Suppressor macrophage treated with lipopolysaccharide for 1 hour (primary cell): ENCODE measurements at regions not wholly inside any gene's neighbourhood (a gene's known extent, or its start where the extent isn't known, plus 50 kb on each side); places are given as distances from the start of the nearest gene placed in this dataset.
A peak's percentile ranks its signal among the peaks of the same experiment; 100 is the strongest.

Experiments
- DNase-seq, 3 donors: peaks; one replicate each; pipeline ENCODE4 v3.0.0-alpha.2; 2020 to 2022

GRCh38 chr17:71966055-71966454 is 154.8 kb upstream of the SOX9 start:
- DNase-seq: no peak

DNA sequence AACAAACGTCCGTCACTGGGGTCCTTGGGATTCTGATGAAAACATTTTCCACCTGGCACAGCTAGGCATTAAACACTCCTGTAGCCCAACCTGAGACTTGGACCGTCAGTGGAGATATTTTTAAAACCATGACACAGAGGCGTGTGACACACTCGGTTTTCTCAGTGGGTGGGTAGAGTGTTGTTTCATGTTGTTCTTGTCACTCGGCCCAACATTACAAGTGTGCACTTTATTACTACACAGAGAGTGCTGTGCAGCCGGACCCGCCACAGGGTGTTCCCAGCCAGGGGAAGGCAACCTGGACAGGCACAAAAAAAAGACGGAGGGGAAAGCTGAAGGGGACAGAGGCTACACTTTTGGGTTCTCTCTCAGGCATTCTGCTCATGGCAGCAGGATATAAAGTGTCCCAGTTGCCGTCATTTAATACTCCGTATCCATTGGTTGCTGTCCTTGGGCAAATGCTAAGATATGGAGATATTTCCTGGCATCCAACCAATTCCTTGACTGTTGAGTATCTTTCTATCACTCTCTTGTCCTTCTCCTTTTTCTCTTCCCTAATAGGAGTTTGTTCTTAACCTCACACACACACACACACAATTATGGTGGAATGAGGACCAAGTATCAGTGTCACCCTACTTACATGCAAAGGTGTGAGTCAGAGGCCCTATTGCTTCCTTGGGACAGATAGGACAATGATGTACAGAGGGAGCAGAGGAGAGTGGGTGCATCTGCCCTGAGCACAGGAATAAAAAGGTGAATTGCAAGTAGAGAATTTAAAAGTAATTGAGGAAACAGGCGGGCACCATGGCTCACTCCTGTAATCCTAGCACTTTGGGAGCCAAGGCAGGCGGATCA is 154.1 kb upstream of the SOX9 start:
- no peak for DNase-seq

- no peak for DNase-seq
These were observed 151.3 kb upstream of the SOX9 start for GRCh38 chr17:71969500-71969899.

DNA sequence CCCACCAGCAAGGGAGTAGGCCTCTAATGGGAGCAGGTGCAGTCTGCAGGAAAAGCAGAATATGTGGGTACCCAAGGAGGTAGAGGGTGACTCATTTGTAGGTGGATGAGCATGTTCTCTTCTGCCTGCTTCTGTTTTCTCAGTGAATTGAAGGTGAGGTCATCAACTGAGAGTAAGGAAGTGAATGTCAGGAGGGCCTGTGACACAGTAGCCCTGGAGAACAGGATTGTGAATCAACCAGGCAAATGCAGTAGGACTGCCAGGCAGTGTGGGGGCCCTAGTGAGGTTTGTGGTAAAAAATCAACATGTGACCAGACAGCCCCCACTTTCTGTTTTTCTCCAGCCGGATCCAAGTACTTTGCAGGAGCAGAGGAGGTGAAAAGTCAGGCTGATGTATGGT is 150.5 kb upstream of the SOX9 start:
- DNase-seq: no peak

DNA sequence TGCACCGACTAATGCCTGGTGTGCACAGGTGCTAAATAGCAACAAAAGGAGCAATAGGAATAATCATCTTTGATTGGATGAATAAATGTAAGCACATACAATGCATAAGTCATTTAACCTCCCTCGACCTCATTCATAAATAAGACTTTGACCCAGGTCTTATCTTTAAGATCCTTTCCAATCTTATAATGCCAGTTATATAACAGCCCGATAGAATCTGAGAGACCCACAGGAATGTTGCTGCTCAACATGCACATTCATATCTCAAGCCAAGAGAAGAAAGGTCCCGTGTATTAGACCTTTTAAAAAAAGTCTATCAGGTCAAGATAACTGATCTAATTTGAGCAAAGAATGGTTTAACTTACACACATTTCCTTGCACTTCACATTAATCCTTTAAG is 146.8 kb upstream of the SOX9 start:
- no peak for DNase-seq

GRCh38 chr17:71975331-71975801 is 145.5 kb upstream of the SOX9 start:
- DNase-seq: no peak

- peak in 2 of 3 donors; percentile 1 to 27 for DNase-seq
These were observed 144.7 kb upstream of the SOX9 start for GRCh38 chr17:71976011-71976649.

DNA sequence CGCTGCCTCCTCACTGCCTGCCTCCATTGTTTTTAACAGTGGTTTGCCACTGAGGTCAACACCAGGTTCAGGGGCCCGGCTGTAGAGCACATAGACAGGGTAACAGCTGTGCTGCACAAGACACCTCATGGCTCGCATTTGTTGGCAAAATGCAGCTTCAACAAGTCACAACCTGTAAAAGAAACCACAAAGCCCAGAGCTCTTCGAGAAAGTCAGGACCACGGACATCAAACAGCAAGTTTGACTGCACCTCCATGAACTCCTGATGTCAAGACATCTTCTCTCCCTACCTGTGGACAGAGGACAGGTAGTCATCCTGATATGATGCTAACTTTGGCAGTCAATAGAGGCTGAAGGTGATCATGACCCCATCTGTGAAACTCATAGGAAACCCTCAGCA is 142.4 kb upstream of the SOX9 start:
- DNase-seq: no peak

DNA sequence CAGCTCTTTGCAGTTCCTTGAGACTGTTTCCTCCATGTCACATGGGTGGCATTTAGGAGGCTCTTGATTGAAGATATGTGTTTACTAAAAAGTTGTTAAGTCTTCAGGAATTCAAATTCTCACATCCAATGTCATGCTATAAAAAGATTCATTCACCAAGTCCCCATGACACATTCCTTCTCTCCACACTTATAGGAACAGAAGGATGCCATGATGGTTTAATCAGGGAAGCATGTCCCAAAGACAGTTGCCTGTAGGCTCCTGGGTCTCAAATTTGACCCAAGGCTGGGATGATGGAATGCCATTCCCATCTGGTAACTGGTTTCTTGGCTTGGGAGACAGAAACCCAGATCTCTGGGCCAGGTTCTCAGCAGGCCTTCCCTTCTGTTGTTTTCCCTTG is 140.6 kb upstream of the SOX9 start:
- no peak for DNase-seq

DNA sequence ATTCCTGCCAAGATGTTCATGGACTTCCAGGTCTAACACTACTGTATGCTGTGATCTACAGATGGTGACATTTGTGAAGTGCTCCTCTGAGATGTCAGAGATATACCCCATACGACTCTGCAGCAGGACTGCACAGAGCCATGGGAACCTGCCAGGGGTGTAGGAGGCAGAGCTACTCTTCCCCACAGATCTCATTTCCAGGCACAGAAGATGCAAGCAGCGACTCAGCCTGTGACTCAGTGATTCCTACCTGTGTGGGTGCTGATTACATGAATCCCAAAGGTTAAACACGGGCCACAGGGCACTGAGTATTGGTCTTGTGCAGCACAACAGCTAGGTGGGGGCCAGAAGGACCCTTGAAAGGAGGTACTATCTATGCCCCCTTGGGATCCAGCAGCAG is 137.0 kb upstream of the SOX9 start:
- DNase-seq: no peak

DNA sequence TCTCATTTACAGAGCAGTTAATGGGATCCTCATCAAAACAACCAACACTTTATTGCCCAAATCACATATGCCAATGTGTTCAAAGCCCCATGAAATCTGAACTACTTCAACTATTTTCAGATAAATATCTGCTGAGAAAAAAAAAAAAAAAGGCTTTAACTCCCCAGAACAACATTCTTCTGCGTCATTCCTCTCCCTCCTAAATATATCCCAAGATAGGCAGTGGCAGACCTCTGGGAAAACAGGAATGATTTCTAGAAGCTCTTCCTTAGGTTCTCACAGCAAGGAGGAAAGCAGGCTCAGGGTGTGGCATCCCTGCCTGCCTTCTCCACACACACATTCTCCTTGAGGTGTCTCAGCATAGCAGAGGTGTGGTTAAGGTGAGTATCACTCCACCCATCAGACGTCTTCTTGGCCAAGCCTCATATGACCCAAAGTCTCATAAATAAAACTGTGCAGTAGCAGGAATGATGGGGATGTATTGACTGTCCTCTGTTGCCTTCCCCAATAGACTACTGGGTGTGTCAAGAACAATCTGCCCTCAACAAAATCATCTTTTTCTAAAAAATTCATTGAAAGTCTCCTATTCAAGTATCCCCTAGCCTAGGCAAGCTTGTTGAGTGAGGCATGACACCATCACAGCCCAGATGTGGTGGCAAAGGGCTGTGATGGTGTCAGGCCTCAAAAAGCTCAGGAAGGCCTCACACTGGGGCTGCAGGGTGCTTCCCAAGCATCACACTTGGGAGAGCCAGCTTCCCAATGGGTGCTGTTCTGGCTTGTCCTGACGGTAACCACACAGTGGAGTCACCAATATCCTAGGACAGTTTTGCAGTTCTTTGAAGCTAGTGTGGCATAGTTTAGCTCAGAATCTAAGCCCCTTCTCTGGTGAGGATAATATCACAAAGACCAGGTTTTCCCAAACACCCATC is 135.4 kb upstream of the SOX9 start:
- no peak for DNase-seq

- DNase-seq: no peak
These were observed 133.9 kb upstream of the SOX9 start for GRCh38 chr17:71986886-71987285.

- DNase-seq: no peak
These were observed 133.2 kb upstream of the SOX9 start for GRCh38 chr17:71987634-71988033.

DNA sequence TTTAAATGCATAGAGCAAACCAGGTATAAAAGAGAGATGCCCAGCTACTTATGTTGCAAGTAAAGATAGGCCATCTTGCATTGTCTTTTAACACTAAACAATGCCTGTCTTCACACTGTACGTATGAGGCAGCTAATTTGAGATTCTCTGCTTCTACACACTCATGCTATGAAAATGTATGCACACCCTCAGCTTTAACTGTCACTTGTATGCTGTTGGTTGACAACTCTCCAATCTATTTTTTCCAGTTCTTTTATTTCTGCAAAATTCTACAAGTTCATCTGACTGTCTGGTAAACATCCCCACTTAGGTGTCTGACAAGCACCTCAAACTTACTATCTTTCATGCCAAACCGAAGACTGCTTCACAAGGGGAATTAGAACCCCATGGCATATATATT is 131.7 kb upstream of the SOX9 start:
- no peak for DNase-seq

DNA sequence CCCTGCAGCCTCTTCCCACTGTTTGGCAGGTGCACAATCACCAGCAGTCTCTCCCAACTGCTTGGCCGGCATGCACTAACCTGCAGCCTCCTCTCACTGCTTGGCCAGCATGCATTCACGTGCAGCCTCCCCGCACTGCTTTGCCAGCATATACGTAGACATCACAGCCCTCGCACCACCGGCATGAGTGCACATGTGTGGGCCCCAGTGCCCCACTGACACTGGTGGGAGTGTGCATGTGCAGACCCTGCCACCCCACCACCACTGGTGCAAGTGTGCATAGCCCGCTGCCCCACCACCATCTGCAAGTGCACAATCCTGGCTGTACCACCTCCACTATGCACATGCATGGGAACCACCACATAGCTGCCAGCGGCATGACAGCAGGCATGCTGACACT is 127.5 kb upstream of the SOX9 start:
- no peak for DNase-seq

DNA sequence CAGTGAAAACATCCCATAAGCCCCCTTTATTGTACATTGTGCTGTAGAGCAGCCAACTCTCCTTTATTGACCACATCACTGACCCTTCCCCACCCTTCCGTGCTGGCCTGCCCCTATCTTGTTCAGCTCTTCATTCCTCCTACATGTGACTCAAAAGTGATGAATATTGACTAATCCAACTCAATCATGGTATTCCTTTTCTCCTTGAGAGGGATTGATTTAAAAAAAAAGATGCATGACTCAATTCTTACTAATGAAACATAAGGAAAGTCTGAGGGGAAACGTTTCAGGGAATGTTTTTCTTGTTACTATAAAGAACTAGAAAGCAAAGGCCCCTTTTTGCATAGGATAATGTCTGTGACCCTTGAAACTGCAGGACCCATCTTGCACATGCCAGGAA is 125.2 kb upstream of the SOX9 start:
- no peak for DNase-seq

DNA sequence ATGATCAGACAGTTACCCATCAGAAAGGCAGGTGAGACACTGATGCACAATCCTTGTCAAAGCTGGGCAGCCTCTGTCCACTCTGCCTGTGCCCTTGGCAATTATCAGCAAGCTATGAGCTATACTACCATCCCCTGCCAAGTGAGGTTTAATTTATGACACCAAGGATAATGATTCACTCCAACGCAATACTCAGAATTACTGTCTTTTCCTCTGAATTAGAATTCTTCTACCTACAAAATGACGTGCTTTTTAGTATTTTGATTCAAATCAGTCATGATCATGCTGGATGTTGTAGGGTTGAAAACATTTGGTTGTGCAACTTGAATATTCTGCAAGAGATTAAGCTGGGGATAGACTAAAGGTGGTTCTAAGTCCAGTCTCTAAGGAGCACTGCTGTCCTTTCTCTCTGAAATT is 116.8 kb upstream of the SOX9 start:
- DNase-seq: no peak

- DNase-seq: no peak
These were observed 116.0 kb upstream of the SOX9 start for GRCh38 chr17:72004611-72005331.

- no peak for DNase-seq
These were observed 115.3 kb upstream of the SOX9 start for GRCh38 chr17:72005332-72006163.

DNA sequence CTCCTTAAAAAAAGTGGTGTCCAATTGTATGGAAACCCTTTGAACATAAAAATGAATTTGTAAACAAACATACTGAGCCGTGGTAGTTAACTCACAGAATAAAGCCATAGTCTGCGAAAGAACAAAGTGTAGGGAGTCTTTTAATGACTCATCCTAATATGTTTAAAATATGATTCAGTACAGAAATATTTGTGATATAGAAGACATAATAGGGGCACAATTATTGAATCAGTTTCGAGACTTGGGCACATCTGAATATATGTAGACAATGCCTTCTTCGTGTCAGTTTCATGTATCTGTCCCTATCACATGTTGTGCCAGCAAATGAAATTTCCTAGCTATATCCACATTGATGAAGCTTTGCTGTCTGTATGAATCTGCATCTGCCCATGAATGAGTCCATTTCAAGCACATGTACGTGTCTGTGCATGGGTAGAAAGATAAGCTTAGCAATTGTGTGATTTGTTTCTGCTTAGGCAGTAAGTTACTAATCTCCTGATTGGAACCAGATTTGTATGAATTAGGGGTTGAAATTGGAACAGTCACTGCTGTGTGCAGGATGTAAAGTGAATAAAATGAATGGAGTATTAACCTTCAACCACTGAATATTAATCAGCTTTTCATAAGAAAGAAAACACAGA is 112.5 kb upstream of the SOX9 start:
- DNase-seq: no peak

GRCh38 chr17:72011561-72011960 is 109.3 kb upstream of the SOX9 start:
- DNase-seq: no peak
